Rectal smooth muscle tissue (tissue), 1 donor: ENCODE measurements at regions not wholly inside any gene's neighbourhood (a gene's known extent, or its start where the extent isn't known, plus 50 kb on each side); places are given as distances from the start of the nearest gene placed in this dataset.
"Not testable (repeated sequence)": the region's sequence is repeated elsewhere in the genome, so short reads cannot be mapped to it uniquely, and the experiment has no call there.

Experiments used
- H3K27ac ChIP-seq: one replicate; pipeline ENCODE4 v1.7.0; 2013; ENCODE audit warnings: low read depth, low read length, inconsistent platforms
- H3K27me3 ChIP-seq: one replicate; pipeline ENCODE4 v1.7.0; 2013; ENCODE audit warnings: low read length; ENCODE audit not compliant: control insufficient read depth, insufficient read depth
- H3K36me3 ChIP-seq: one replicate; pipeline ENCODE4 v1.7.0; 2013; ENCODE audit warnings: low read length; ENCODE audit not compliant: control insufficient read depth, insufficient read depth
- H3K4me1 ChIP-seq: one replicate; pipeline ENCODE4 v1.7.0; 2013; ENCODE audit warnings: low read length; ENCODE audit not compliant: control insufficient read depth, insufficient read depth
- H3K4me3 ChIP-seq: one replicate; pipeline ENCODE4 v1.7.0; 2013; ENCODE audit warnings: low read length
- H3K9ac ChIP-seq: one replicate; pipeline ENCODE4 v1.7.0; 2013; ENCODE audit warnings: low read length

GRCh38 chr20:56780266-56780665 is 151.2 kb downstream of the TFAP2C start:
- no peak overlapping the region for H3K4me3 ChIP-seq
- no peak overlapping the region for H3K27ac ChIP-seq
- no peak overlapping the region for H3K9ac ChIP-seq
- no peaks in the 10 kb centered on the region for H3K27me3 ChIP-seq
- no peaks in the 10 kb centered on the region for H3K36me3 ChIP-seq
- peaks cover 10% of the 10 kb centered on the region for H3K4me1 ChIP-seq

DNA sequence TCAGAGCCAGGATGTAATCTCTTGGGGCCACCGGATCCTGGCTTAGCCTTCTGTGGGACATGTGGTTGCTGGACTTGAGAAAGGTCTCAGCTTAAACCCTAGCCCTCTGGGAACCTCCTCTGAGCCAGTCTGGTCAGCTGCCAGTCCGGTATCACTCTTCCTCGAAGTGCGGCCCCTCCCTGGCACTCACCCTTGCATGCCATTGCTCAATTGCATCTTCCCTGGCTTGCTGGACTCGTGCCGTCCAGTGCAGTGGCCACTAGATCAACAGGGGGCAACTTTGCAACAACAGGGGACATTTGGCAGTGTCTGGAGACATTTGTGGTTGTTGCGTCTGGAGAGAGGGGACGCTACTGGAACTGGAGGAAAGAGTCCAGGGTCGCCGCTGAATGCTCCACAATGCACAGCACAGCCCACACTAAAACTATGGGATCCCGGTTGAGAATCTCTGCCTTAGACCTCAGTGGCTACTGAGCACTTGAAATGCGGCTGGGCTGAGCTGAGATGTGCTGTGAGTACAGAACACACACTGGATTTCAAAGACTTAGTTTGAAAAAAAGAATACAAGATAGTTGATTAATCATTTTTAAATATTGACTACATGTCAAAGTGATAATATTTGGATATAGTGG is 152.1 kb downstream of the TFAP2C start:
- Histone ChIP-seq H3K27ac (no peak overlapping the region), H3K9ac (no peak overlapping the region), H3K27me3 (no peaks in the 10 kb centered on the region)

DNA sequence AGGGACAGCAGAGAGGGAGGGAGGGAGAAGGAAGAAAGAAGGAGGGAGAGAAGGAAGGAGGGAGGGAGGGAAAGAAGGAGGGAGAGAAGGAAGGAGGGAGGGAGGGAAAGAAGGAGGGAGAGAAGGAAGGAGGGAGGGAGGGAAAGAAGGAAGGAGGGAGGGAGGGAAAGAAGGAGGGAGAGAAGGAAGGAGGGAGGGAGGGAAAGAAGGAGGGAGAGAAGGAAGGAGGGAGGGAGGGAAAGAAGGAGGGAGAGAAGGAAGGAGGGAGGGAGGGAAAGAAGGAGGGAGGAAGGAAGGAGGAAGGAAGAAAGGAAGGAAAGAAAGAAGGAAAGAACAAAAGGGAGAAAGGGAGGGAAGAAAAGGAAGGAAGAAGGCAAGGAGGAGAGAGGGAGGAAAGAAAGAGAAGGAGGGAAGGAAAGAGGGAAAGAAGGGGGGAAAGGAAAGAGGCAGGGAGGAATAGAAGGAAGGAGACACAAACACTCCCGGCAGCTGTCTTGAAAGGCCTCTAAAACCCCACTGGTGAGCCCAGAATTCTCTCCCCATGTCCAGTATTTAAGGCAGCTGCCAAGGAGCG is 153.0 kb downstream of the TFAP2C start:
- not testable (repeated sequence) for H3K9ac ChIP-seq, H3K36me3 ChIP-seq, H3K27me3 ChIP-seq, H3K4me3 ChIP-seq
- Histone ChIP-seq H3K4me1 (peaks cover 15% of the 10 kb centered on the region), H3K27ac (peak overlapping the region; percentile 40)

More for the DNA sequence above, 152.1 kb downstream of the TFAP2C start:
- peaks cover 13% of the 10 kb centered on the region for H3K4me1 ChIP-seq
- H3K36me3 ChIP-seq = no peaks in the 10 kb centered on the region
- H3K4me3 ChIP-seq = no peak overlapping the region

DNA sequence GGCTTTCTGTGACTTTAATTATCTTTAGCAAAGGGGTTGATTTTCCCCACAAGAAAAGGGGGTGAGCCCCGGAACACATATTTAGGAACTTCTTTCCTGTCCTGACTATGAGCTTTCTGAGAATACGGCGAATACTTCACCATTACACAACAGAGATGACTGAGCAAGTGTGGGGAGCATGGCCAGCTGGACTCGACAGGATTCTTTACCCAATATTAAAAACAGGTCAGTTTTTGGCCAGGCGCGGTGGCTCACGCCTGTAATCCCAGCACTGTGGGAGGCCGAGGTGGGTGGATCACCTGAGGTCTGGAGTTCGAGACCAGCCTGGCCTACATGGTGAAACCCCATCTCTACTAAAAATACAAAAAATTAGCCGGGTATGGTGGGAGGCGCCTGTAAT is 153.7 kb downstream of the TFAP2C start:
- not testable (repeated sequence) for H3K27ac ChIP-seq

GRCh38 chr20:56783826-56784225 is 154.7 kb downstream of the TFAP2C start:
- Histone ChIP-seq H3K27me3 (no peaks in the 10 kb centered on the region), H3K36me3 (no peaks in the 10 kb centered on the region), H3K4me1 (peaks cover 16% of the 10 kb centered on the region), H3K27ac (no peak overlapping the region), H3K9ac (no peak overlapping the region), H3K4me3 (no peak overlapping the region)

More for the DNA sequence above, 153.7 kb downstream of the TFAP2C start:
- H3K4me1 ChIP-seq = peaks cover 16% of the 10 kb centered on the region
- not testable (repeated sequence) for H3K27me3 ChIP-seq, H3K4me3 ChIP-seq, H3K36me3 ChIP-seq, H3K9ac ChIP-seq

GRCh38 chr20:56786503-56786902 is 157.4 kb downstream of the TFAP2C start:
- H3K4me3 ChIP-seq = no peak overlapping the region
- no peaks in the 10 kb centered on the region for H3K27me3 ChIP-seq
- H3K4me1 ChIP-seq = peaks cover 11% of the 10 kb centered on the region
- no peaks in the 10 kb centered on the region for H3K36me3 ChIP-seq
- peak overlapping the region; percentile 84 for H3K27ac ChIP-seq
- no peak overlapping the region for H3K9ac ChIP-seq

- Histone ChIP-seq H3K4me3 (no peak overlapping the region), H3K27me3 (no peaks in the 10 kb centered on the region), H3K27ac (peak overlapping the region; percentile 84), H3K36me3 (no peaks in the 10 kb centered on the region), H3K9ac (no peak overlapping the region), H3K4me1 (peaks cover 11% of the 10 kb centered on the region)
Measured at GRCh38 chr20:56788041-56788670, 159.1 kb downstream of the TFAP2C start.

GRCh38 chr20:56788671-56789610 is 159.8 kb downstream of the TFAP2C start:
- H3K9ac ChIP-seq = no peak overlapping the region
- H3K4me3 ChIP-seq = no peak overlapping the region
- no peaks in the 10 kb centered on the region for H3K27me3 ChIP-seq
- peaks cover 11% of the 10 kb centered on the region for H3K4me1 ChIP-seq
- H3K36me3 ChIP-seq = no peaks in the 10 kb centered on the region
- H3K27ac ChIP-seq = peak overlapping the region; percentile 84

DNA sequence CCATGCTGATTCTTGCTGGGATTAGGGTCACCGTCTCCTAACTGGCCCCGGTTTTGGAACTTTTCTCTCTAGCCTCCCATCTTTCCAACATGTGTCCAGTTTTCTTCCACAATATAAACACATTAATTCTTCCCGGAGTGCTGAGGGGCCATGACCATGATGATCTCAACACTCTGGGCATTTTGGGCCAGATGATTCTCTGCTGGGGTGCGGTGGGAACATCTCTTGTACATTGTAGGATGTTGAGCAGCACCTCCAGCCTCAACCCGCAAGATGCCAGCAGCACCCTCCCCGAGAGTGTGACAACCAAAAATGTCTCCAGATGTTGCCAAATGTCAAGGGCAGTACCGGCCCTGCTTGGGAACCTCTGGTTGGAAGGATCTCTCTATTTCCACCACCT is 164.8 kb downstream of the TFAP2C start:
- Histone ChIP-seq H3K27me3 (no peaks in the 10 kb centered on the region), H3K36me3 (no peaks in the 10 kb centered on the region), H3K4me3 (no peak overlapping the region), H3K9ac (no peak overlapping the region), H3K4me1 (no peaks in the 10 kb centered on the region), H3K27ac (no peak overlapping the region)

DNA sequence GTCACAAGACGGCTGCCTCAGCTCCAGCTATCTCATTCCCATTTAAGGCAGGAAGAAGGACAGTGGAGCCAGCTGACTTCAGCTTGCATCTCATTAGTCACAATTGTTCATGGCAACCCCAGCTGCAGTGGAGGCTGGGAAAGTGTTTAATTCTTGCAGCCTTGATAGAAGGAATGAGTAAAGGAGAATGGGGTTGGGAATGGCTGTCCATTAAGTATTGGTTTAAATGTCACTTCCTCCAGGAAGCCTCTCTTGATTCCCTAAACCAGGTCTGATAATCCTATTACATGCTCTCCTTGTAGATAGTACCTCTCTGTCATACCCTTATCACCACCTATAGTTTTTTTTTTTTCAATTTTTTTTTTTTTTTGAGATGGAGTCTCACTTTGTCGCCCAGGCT is 166.4 kb downstream of the TFAP2C start:
- no peak overlapping the region for H3K4me3 ChIP-seq
- H3K9ac ChIP-seq = no peak overlapping the region
- H3K4me1 ChIP-seq = no peaks in the 10 kb centered on the region
- H3K27me3 ChIP-seq = no peaks in the 10 kb centered on the region
- no peaks in the 10 kb centered on the region for H3K36me3 ChIP-seq
- no peak overlapping the region for H3K27ac ChIP-seq

DNA sequence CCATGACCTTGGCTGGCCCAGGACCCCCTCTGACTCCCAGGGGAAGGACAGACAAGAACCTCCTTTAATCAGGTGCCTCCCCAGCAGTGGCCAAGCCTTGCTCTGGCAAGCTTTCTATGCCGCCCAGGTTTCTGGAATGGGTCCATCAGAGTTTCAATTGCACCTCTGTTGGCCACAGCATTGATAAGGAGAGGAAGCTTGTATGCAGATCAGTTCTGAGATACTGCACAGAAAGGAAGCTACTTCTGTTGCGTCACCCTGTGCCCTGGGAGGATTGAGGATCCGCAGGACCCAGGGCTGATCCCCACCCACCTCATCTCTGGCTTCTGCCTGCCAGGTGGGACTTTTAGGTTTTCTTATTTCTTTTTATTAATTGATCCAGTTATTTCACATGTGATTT is 167.2 kb downstream of the TFAP2C start:
- no peak overlapping the region for H3K9ac ChIP-seq
- H3K27me3 ChIP-seq = no peaks in the 10 kb centered on the region
- H3K4me1 ChIP-seq = no peaks in the 10 kb centered on the region
- no peak overlapping the region for H3K4me3 ChIP-seq
- no peak overlapping the region for H3K27ac ChIP-seq
- no peaks in the 10 kb centered on the region for H3K36me3 ChIP-seq

GRCh38 chr20:56797023-56797422 is 167.9 kb downstream of the TFAP2C start:
- H3K27me3 ChIP-seq = no peaks in the 10 kb centered on the region
- no peaks in the 10 kb centered on the region for H3K36me3 ChIP-seq
- H3K4me1 ChIP-seq = no peaks in the 10 kb centered on the region
- no peak overlapping the region for H3K27ac ChIP-seq
- H3K9ac ChIP-seq = no peak overlapping the region
- no peak overlapping the region for H3K4me3 ChIP-seq
